ENCODE measurements at regions not wholly inside any gene's neighbourhood (a gene's known extent, or its start where the extent isn't known, plus 50 kb on each side); places are given as distances from the start of the nearest gene placed in this dataset.
"Not testable (repeated sequence)": the region's sequence is repeated elsewhere in the genome, so short reads cannot be mapped to it uniquely, and the experiment has no call there.

- ATAC-seq (ENCODE audit: poor library complexity) (no peak), DNase-seq (no peak)
- H3K27ac Mint-ChIP-seq: no peak overlapping the region
- H3K9me3 ChIP-seq (ENCODE audit: control insufficient read depth in 1 of 2, insufficient read depth in 1 of 2, low read length in 2 of 2): peaks cover 0 to 2% of the 10 kb centered on the region in 2 experiments
- no peaks in the 10 kb centered on the region for H3K4me1 ChIP-seq (ENCODE audit: insufficient read depth, low read length)
- H3K27me3 Mint-ChIP-seq: no peaks in the 10 kb centered on the region
- intact Hi-C loops (cut with DNase I, micrococcal nuclease): no loop called here
- peaks cover 7% of the 10 kb centered on the region for H3K9me3 Mint-ChIP-seq
- H3K36me3 ChIP-seq (ENCODE audit: insufficient read depth, low read length): no peaks in the 10 kb centered on the region
- no peaks in the 10 kb centered on the region for H3K27me3 ChIP-seq (ENCODE audit: control insufficient read depth in 1 of 2, insufficient read depth in 2 of 2, low read length in 2 of 2)
- H3K4me3 ChIP-seq (ENCODE audit: low read length): no peak overlapping the region
- no peaks in the 10 kb centered on the region for H3K36me3 Mint-ChIP-seq (ENCODE audit: low read depth)
- no peak overlapping the region for H3K27ac ChIP-seq (ENCODE audit: low read depth in 1 of 2, low read length in 2 of 2)
- ChIA-PET CTCF (no interaction called here), POLR2A (no interaction called here)
- H3K4me3 Mint-ChIP-seq: no peak overlapping the region
- TF ChIP-seq, protein P1, sequence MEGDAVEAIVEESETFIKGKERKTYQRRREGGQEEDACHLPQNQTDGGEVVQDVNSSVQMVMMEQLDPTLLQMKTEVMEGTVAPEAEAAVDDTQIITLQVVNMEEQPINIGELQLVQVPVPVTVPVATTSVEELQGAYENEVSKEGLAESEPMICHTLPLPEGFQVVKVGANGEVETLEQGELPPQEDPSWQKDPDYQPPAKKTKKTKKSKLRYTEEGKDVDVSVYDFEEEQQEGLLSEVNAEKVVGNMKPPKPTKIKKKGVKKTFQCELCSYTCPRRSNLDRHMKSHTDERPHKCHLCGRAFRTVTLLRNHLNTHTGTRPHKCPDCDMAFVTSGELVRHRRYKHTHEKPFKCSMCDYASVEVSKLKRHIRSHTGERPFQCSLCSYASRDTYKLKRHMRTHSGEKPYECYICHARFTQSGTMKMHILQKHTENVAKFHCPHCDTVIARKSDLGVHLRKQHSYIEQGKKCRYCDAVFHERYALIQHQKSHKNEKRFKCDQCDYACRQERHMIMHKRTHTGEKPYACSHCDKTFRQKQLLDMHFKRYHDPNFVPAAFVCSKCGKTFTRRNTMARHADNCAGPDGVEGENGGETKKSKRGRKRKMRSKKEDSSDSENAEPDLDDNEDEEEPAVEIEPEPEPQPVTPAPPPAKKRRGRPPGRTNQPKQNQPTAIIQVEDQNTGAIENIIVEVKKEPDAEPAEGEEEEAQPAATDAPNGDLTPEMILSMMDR (IDR thresholded peaks at IDR 0.05): no peak
- no peaks in the 10 kb centered on the region for H3K4me1 Mint-ChIP-seq (ENCODE audit: low read depth)
Observed at GRCh38 chr1:98557895-98558294, 103.6 kb upstream of the SNX7 start.

- Mint-ChIP-seq H3K27me3 (no peaks in the 10 kb centered on the region), H3K9me3 (peaks cover 2% of the 10 kb centered on the region), H3K4me3 (no peak overlapping the region), H3K36me3 (ENCODE audit: low read depth) (no peaks in the 10 kb centered on the region), H3K27ac (no peak overlapping the region), H3K4me1 (ENCODE audit: low read depth) (no peaks in the 10 kb centered on the region)
- TF ChIP-seq, protein P1 (IDR thresholded peaks at IDR 0.05): no peak
- Histone ChIP-seq H3K4me1 (ENCODE audit: insufficient read depth, low read length) (no peaks in the 10 kb centered on the region), H3K4me3 (ENCODE audit: low read length) (no peak overlapping the region), H3K27me3 (ENCODE audit: control insufficient read depth in 1 of 2, insufficient read depth in 2 of 2, low read length in 2 of 2) (no peaks in the 10 kb centered on the region), H3K27ac (ENCODE audit: low read depth in 1 of 2, low read length in 2 of 2) (no peak overlapping the region), H3K36me3 (ENCODE audit: insufficient read depth, low read length) (no peaks in the 10 kb centered on the region), H3K9me3 (ENCODE audit: control insufficient read depth in 1 of 2, insufficient read depth in 1 of 2, low read length in 2 of 2) (peaks cover 0 to 4% of the 10 kb centered on the region in 2 experiments)
- CTCF ChIA-PET: no interaction called here
- ATAC-seq (ENCODE audit: poor library complexity) (no peak), DNase-seq (no peak)
- intact Hi-C loops (cut with DNase I, micrococcal nuclease): no loop called here
- POLR2A ChIA-PET: no interaction called here
Observed at GRCh38 chr1:98556521-98557158, 104.9 kb upstream of the SNX7 start.

DNA sequence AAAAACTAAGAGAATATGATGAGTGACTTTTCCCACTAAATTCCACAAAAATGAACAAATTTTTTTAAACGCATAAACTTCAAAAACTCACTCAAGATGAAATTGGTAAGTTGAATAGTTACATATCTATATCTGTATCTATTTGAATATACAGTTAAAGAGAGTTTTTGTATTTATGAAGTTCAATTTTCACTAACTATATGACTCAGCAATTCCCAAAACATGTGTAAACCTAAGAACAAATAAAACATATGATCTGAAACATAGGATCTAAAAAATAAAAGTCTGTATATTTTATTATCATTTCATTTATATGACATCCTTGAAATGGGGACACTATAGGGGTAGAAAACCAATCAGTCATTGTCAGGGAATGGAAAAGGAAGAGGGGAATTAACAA, 105.7 kb upstream of the SNX7 start:
- Mint-ChIP-seq H3K27ac (no peak overlapping the region), H3K4me1 (ENCODE audit: low read depth) (no peaks in the 10 kb centered on the region), H3K4me3 (no peak overlapping the region), H3K36me3 (ENCODE audit: low read depth) (no peaks in the 10 kb centered on the region), H3K9me3 (peaks cover 2% of the 10 kb centered on the region), H3K27me3 (no peaks in the 10 kb centered on the region)
- H3K9me3 ChIP-seq (ENCODE audit: control insufficient read depth in 1 of 2, insufficient read depth in 1 of 2, low read length in 2 of 2): peaks cover 0 to 4% of the 10 kb centered on the region in 2 experiments
- H3K27me3 ChIP-seq (ENCODE audit: control insufficient read depth in 1 of 2, insufficient read depth in 2 of 2, low read length in 2 of 2): no peaks in the 10 kb centered on the region
- no peak for ATAC-seq (ENCODE audit: poor library complexity)
- H3K27ac ChIP-seq (ENCODE audit: low read depth in 1 of 2, low read length in 2 of 2): no peak overlapping the region
- ChIA-PET CTCF (no interaction called here), POLR2A (no interaction called here)
- H3K36me3 ChIP-seq (ENCODE audit: insufficient read depth, low read length): no peaks in the 10 kb centered on the region
- DNase-seq: no peak
- H3K4me3 ChIP-seq (ENCODE audit: low read length): no peak overlapping the region
- intact Hi-C loops (cut with DNase I, micrococcal nuclease): no loop called here
- H3K4me1 ChIP-seq (ENCODE audit: insufficient read depth, low read length): no peaks in the 10 kb centered on the region
- TF ChIP-seq, protein P1 (IDR thresholded peaks at IDR 0.05): no peak

DNA sequence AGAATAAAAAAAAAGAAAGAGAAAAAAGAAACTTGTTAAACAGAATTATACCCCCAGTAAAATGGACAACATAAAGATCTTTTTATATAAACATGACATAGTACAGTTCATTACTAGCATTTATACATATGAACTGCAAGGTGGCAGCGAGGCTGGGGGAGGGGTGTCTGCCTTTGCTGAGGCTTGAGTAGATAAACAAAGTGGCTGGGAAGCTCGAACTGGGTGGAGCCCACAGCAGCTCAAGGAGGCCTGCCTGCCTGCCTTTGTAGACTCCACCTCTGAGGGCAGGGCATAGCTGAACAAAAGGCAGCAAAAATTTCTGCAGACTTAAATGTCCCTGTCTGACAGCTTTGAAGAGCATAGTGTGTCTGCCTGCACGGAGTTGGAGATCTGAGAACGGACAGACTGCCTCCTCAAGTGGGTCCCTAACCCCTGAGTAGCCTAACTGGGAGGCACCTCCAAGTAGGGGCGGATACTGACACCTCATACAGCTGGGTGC, 108.9 kb upstream of the SNX7 start:
- H3K27ac Mint-ChIP-seq; POLR2A ChIA-PET; H3K27me3 Mint-ChIP-seq; H3K4me3 Mint-ChIP-seq; H3K9me3 ChIP-seq (ENCODE audit: control insufficient read depth in 1 of 2, insufficient read depth in 1 of 2, low read length in 2 of 2); H3K4me1 Mint-ChIP-seq (ENCODE audit: low read depth); intact Hi-C loops (cut with DNase I, micrococcal nuclease); H3K27ac ChIP-seq (ENCODE audit: low read depth in 1 of 2, low read length in 2 of 2); H3K9me3 Mint-ChIP-seq; H3K4me1 ChIP-seq (ENCODE audit: insufficient read depth, low read length); ATAC-seq (ENCODE audit: poor library complexity); H3K36me3 ChIP-seq (ENCODE audit: insufficient read depth, low read length); CTCF ChIA-PET; H3K27me3 ChIP-seq (ENCODE audit: control insufficient read depth in 1 of 2, insufficient read depth in 2 of 2, low read length in 2 of 2); H3K4me3 ChIP-seq (ENCODE audit: low read length); H3K36me3 Mint-ChIP-seq (ENCODE audit: low read depth); DNase-seq: not testable (repeated sequence)

Measured in CD4-positive, alpha-beta T cell (primary cell).